WTC11 (cell line): ENCODE measurements at regions not wholly inside any gene's neighbourhood (a gene's known extent, or its start where the extent isn't known, plus 50 kb on each side); places are given as distances from the start of the nearest gene placed in this dataset.

Source experiments
- ATAC-seq: fragments of 200-7000 bp; cut with Tn5 transposase; 2 replicates; pipeline ENCODE4 v1.10.0; 2021; ENCODE audit warnings: mild to moderate bottlenecking, moderate library complexity
- CTCF ChIA-PET: fragments of 300-600 bp; sonication (Branson Sonifier 250); formaldehyde crosslinking; loops from one replicate; lab custom pipeline; 2021; ENCODE audit warnings: antibody characterized with exemption; lab: Charles Lee
- POLR2A ChIA-PET: fragments of 350-600 bp; sonication (Branson Sonifier 250); formaldehyde crosslinking; loops from one replicate; lab custom pipeline; 2021; ENCODE audit warnings: antibody characterized with exemption; lab: Charles Lee
- DNase-seq: peaks from one replicate; pipeline ENCODE4 v3.0.0; 2021; ENCODE audit warnings: low spot score
- H3K27ac Mint-ChIP-seq: 2 replicates; pipeline ENCODE4 v1.8.0; 2021; ENCODE audit warnings: mixed read lengths
- H3K27me3 Mint-ChIP-seq: 2 replicates; pipeline ENCODE4 v1.8.0; 2021; ENCODE audit warnings: low read depth, mild to moderate bottlenecking, moderate library complexity, mixed read lengths
- H3K36me3 Mint-ChIP-seq: 2 replicates; pipeline ENCODE4 v1.8.0; 2021; ENCODE audit warnings: mixed read lengths
- H3K4me1 Mint-ChIP-seq: 2 replicates; pipeline ENCODE4 v1.8.0; 2022; ENCODE audit warnings: mixed read lengths
- H3K4me3 Mint-ChIP-seq: 2 replicates; pipeline ENCODE4 v1.8.0; 2021; ENCODE audit warnings: mild to moderate bottlenecking, moderate library complexity, mixed read lengths
- H3K9me3 Mint-ChIP-seq: 2 replicates; pipeline ENCODE4 v1.8.0; 2021; ENCODE audit warnings: mixed read lengths
- ATF2 ChIP-seq: sonication (generic); formaldehyde crosslinking; IDR thresholded peaks from 2 replicates; pipeline ENCODE4 v1.8.1; 2022; ENCODE audit warnings: low read depth, missing genetic modification reagents, borderline replicate concordance
- EMX1 ChIP-seq: fragments of 250-450 bp; sonication (Bioruptor Pico); IDR thresholded peaks from 2 replicates; pipeline ENCODE4 v1.8.0; 2021; ENCODE audit warnings: mild to moderate bottlenecking
- ETV6 ChIP-seq: sonication (generic); formaldehyde crosslinking; IDR thresholded peaks from 2 replicates; pipeline ENCODE4 v1.8.1; 2022; ENCODE audit warnings: mild to moderate bottlenecking, missing genetic modification reagents
- GABPB1 ChIP-seq: sonication (generic); formaldehyde crosslinking; IDR thresholded peaks from 2 replicates; pipeline ENCODE4 v1.8.1; 2023; ENCODE audit warnings: mild to moderate bottlenecking, missing genetic modification reagents
- MYBL2 ChIP-seq: sonication (generic); formaldehyde crosslinking; IDR thresholded peaks from 2 replicates; pipeline ENCODE4 v1.8.1; 2023; ENCODE audit warnings: mild to moderate bottlenecking, moderate library complexity, missing genetic modification reagents
- PREB ChIP-seq: sonication (generic); formaldehyde crosslinking; IDR thresholded peaks from 2 replicates; pipeline ENCODE4 v1.8.1; 2022; ENCODE audit warnings: mild to moderate bottlenecking, missing genetic modification reagents, moderate library complexity, borderline replicate concordance
- SOX15 ChIP-seq: fragments of 250-450 bp; sonication (Bioruptor Pico); IDR thresholded peaks from 2 replicates; pipeline ENCODE4 v1.9.0; 2021; ENCODE audit warnings: mild to moderate bottlenecking
- SP1 ChIP-seq: sonication (generic); formaldehyde crosslinking; conservative IDR thresholded peaks from 2 replicates; pipeline ENCODE4 v1.8.1; 2022; ENCODE audit warnings: missing genetic modification reagents
- TP53 ChIP-seq: sonication (generic); formaldehyde crosslinking; IDR thresholded peaks from 2 replicates; pipeline ENCODE4 v1.8.1; 2023; ENCODE audit warnings: mild to moderate bottlenecking, missing genetic modification reagents
- ZBTB43 ChIP-seq: sonication (generic); formaldehyde crosslinking; IDR thresholded peaks from 2 replicates; pipeline ENCODE4 v1.8.1; 2023; ENCODE audit warnings: mild to moderate bottlenecking, missing genetic modification reagents
- ZNF138 ChIP-seq: sonication (generic); formaldehyde crosslinking; conservative IDR thresholded peaks from 2 replicates; pipeline ENCODE4 v1.8.1; 2022; ENCODE audit warnings: mild to moderate bottlenecking, moderate library complexity, missing genetic modification reagents
- ZNF219 ChIP-seq: sonication (generic); formaldehyde crosslinking; IDR thresholded peaks from 2 replicates; pipeline ENCODE4 v1.8.0; 2023; ENCODE audit warnings: missing genetic modification reagents, mild to moderate bottlenecking, borderline replicate concordance
- ZNF232 ChIP-seq: sonication (generic); formaldehyde crosslinking; IDR thresholded peaks from 2 replicates; pipeline ENCODE4 v1.8.0; 2022; ENCODE audit warnings: mild to moderate bottlenecking, missing genetic modification reagents
- ZNF263 ChIP-seq: sonication (generic); formaldehyde crosslinking; IDR thresholded peaks from 2 replicates; pipeline ENCODE4 v1.8.1; 2022; ENCODE audit warnings: low read depth, mild to moderate bottlenecking, moderate library complexity, missing genetic modification reagents
- TF ChIP-seq, protein P1 (sequence below): fragments of 250-450 bp; sonication (Bioruptor Pico); IDR thresholded peaks from 2 replicates; pipeline ENCODE4 v1.9.0; 2021; ENCODE audit warnings: mild to moderate bottlenecking
- TF ChIP-seq, protein P2 (sequence below): sonication (generic); formaldehyde crosslinking; IDR thresholded peaks from 2 replicates; pipeline ENCODE4 v1.8.1; 2023; ENCODE audit warnings: mild to moderate bottlenecking, missing genetic modification reagents, moderate library complexity
- TF ChIP-seq, protein P3 (sequence below): sonication (generic); formaldehyde crosslinking; IDR thresholded peaks from 2 replicates; pipeline ENCODE4 v1.8.1; 2022; ENCODE audit warnings: missing genetic modification reagents, borderline replicate concordance
- TF ChIP-seq, protein P4 (sequence below): sonication (generic); formaldehyde crosslinking; IDR thresholded peaks from 2 replicates; pipeline ENCODE4 v1.8.0; 2022; ENCODE audit warnings: mild to moderate bottlenecking, missing genetic modification reagents

DNA sequence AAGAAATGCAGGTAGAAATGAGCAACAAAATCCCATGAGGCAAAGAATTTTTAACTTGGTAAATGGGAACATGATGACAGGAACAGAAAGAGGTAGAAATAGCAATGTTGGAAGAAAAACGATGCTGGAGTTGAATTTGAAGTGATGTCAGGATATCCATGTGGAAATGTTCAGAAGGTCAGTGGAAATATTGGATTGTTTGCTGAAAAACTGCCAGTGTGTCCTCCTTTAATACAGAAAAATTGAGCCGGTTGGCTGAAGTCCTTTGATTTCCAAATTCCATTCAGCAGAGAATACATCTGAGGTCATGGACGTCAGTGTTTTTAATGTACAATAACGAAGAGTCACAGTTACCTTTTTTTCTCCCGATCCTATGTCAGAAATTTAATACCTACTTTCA is 110.0 kb upstream of the DMAC1 start:
- ATAC-seq: no peak
- TF ChIP-seq ATF2 (CRISPR knock-in tag): no peak
- no peaks in the 10 kb centered on the region for H3K9me3 Mint-ChIP-seq
- no peak for DNase-seq
- POLR2A ChIA-PET: no interaction called here
- H3K27me3 Mint-ChIP-seq: no peaks in the 10 kb centered on the region
- no peak overlapping the region for H3K4me3 Mint-ChIP-seq
- CTCF ChIA-PET: no interaction called here
- H3K27ac Mint-ChIP-seq: no peak overlapping the region
- no peaks in the 10 kb centered on the region for H3K36me3 Mint-ChIP-seq
- H3K4me1 Mint-ChIP-seq: peaks cover 7% of the 10 kb centered on the region

DNA sequence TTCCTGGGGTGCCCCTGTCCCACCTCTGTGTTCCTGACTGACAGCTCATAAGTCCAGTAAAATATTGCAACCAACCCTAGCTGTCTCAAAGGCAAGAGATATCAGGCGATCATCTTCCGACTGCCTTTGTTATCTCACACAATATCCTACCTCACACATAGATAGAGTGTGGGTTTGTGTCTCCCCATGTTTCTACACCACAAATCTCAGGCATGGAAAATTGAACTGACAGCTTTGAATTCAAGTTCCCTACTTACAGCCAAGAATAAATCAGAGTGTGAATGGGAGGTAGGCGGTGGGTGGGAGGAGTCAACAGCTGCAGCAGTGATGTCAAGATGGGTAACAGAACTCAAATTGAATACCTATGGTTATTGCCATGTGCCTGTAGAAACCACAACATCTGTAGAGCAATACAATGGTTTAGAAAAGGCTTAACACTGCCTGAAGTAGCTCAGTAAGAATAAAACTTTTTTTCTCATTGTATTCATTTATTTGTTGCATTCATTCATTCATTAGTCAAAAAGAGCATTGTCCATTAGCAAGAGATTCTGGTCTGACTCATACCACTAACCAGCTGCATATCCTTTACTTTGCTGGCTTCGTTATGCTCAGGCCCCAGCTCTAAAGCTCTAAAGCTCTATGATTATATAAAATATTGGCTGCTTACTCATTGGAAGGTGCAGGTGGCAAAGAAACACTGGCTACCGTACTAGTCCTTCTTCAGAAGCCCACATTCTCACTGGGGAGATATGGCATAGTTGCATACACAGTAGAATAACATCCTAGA is 108.2 kb upstream of the DMAC1 start:
- no peaks in the 10 kb centered on the region for H3K27me3 Mint-ChIP-seq
- H3K4me1 Mint-ChIP-seq: peaks cover 7% of the 10 kb centered on the region
- no peak for TF ChIP-seq MYBL2 (CRISPR knock-in tag)
- no peak for TF ChIP-seq GABPB1
- TF ChIP-seq ZNF219: no peak
- TF ChIP-seq, protein P1, sequence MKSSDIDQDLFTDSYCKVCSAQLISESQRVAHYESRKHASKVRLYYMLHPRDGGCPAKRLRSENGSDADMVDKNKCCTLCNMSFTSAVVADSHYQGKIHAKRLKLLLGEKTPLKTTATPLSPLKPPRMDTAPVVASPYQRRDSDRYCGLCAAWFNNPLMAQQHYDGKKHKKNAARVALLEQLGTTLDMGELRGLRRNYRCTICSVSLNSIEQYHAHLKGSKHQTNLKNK (CRISPR knock-in tag): no peak
- TF ChIP-seq ZNF138 (CRISPR knock-in tag): no peak
- H3K27ac Mint-ChIP-seq: no peak overlapping the region
- ChIA-PET POLR2A (no interaction called here), CTCF (no interaction called here)
- DNase-seq (no peak), ATAC-seq (no peak)
- H3K36me3 Mint-ChIP-seq: no peaks in the 10 kb centered on the region
- H3K4me3 Mint-ChIP-seq: no peak overlapping the region
- no peaks in the 10 kb centered on the region for H3K9me3 Mint-ChIP-seq

DNA sequence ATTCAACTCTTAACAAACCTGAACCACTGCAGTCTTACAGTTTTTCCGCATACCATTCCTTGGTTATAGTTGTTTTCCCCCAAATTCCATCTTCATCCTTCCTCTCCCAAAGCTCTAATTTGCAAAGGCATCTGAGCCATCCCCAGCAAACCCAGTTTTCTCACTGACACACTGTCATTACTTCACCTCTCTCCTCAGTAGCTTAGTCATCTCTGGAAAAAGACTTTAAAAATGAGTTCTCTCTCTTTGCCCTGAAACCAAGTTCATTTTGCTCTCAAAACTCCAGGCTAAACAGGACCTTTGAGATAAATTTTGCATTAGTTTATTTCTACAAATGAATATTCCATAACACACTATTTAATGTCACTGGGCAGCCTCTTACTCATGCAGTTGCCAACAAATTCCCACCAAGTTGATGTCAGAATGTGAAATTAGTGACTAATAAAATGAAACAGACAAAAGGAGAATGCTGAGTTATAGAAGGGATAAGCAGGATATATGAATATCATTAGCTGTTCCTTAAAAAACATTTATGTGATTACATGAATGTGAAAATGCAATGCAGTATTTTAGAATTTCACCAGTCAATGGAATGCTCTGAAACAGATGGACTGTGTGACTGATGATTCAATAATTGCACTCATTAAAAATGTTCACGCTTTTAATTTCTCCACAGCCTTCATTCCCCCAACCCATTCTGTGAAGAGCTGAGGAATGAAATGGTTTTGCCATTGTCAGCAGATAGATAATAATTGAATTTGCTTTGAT is 107.4 kb upstream of the DMAC1 start:
- DNase-seq: no peak
- Mint-ChIP-seq H3K36me3 (no peaks in the 10 kb centered on the region), H3K27me3 (no peaks in the 10 kb centered on the region), H3K9me3 (no peaks in the 10 kb centered on the region), H3K4me3 (no peak overlapping the region), H3K27ac (no peak overlapping the region), H3K4me1 (peaks cover 7% of the 10 kb centered on the region)
- CTCF ChIA-PET: no interaction called here
- TF ChIP-seq SOX15 (CRISPR knock-in tag) (no peak), EMX1 (no peak), ETV6 (CRISPR knock-in tag) (no peak), TP53 (CRISPR knock-in tag) (no peak), ZNF263 (CRISPR knock-in tag) (no peak), PREB (CRISPR knock-in tag) (no peak), SP1 (CRISPR knock-in tag) (no peak), ZNF232 (CRISPR knock-in tag) (no peak), ZBTB43 (CRISPR knock-in tag) (no peak)
- TF ChIP-seq, protein P2, sequence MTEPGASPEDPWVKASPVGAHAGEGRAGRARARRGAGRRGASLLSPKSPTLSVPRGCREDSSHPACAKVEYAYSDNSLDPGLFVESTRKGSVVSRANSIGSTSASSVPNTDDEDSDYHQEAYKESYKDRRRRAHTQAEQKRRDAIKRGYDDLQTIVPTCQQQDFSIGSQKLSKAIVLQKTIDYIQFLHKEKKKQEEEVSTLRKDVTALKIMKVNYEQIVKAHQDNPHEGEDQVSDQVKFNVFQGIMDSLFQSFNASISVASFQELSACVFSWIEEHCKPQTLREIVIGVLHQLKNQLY (CRISPR knock-in tag): no peak
- TF ChIP-seq, protein P3, sequence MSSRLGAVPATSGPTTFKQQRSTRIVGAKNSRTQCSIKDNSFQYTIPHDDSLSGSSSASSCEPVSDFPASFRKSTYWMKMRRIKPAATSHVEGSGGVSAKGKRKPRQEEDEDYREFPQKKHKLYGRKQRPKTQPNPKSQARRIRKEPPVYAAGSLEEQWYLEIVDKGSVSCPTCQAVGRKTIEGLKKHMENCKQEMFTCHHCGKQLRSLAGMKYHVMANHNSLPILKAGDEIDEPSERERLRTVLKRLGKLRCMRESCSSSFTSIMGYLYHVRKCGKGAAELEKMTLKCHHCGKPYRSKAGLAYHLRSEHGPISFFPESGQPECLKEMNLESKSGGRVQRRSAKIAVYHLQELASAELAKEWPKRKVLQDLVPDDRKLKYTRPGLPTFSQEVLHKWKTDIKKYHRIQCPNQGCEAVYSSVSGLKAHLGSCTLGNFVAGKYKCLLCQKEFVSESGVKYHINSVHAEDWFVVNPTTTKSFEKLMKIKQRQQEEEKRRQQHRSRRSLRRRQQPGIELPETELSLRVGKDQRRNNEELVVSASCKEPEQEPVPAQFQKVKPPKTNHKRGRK (CRISPR knock-in tag): no peak
- TF ChIP-seq, protein P4, sequence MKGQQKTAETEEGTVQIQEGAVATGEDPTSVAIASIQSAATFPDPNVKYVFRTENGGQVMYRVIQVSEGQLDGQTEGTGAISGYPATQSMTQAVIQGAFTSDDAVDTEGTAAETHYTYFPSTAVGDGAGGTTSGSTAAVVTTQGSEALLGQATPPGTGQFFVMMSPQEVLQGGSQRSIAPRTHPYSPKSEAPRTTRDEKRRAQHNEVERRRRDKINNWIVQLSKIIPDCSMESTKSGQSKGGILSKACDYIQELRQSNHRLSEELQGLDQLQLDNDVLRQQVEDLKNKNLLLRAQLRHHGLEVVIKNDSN (CRISPR knock-in tag): no peak
- POLR2A ChIA-PET: no interaction called here
- no peak for ATAC-seq
